VCaP (cell line): ENCODE measurements at regions not wholly inside any gene's neighbourhood (a gene's known extent, or its start where the extent isn't known, plus 50 kb on each side); places are given as distances from the start of the nearest gene placed in this dataset.
"Not testable (repeated sequence)": the region's sequence is repeated elsewhere in the genome, so short reads cannot be mapped to it uniquely, and the experiment has no call there.

Experiments
- H3K27ac ChIP-seq: fragments of 450-650 bp; 2 replicates; pipeline ENCODE4 v1.5.1; 2017
- TF ChIP-seq, protein P1 (sequence below): fragments of 450-650 bp; conservative IDR thresholded peaks from 2 replicates; pipeline ENCODE4 v1.5.1; 2017; ENCODE audit warnings: mild to moderate bottlenecking, moderate library complexity

DNA sequence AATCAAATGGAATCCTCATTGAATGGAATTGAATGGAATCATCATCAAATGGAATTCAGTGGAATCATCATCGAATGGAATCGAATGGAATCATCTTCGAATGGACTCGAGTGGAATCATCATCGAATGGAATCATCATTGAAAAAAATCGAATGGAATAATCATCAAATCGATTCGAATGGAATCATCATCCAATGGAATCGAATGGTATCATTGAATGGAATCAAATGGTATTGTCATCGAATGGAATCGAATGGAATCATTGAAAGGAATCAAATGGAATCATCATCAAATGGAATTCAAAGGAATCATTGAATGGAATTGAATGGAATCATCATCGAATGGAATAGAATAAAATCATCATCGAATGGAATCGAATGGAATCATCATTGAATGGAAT is 619.3 kb downstream of the TP53TG3F start:
- TF ChIP-seq, protein P1, sequence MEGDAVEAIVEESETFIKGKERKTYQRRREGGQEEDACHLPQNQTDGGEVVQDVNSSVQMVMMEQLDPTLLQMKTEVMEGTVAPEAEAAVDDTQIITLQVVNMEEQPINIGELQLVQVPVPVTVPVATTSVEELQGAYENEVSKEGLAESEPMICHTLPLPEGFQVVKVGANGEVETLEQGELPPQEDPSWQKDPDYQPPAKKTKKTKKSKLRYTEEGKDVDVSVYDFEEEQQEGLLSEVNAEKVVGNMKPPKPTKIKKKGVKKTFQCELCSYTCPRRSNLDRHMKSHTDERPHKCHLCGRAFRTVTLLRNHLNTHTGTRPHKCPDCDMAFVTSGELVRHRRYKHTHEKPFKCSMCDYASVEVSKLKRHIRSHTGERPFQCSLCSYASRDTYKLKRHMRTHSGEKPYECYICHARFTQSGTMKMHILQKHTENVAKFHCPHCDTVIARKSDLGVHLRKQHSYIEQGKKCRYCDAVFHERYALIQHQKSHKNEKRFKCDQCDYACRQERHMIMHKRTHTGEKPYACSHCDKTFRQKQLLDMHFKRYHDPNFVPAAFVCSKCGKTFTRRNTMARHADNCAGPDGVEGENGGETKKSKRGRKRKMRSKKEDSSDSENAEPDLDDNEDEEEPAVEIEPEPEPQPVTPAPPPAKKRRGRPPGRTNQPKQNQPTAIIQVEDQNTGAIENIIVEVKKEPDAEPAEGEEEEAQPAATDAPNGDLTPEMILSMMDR: no peak
- no peak overlapping the region for H3K27ac ChIP-seq

DNA sequence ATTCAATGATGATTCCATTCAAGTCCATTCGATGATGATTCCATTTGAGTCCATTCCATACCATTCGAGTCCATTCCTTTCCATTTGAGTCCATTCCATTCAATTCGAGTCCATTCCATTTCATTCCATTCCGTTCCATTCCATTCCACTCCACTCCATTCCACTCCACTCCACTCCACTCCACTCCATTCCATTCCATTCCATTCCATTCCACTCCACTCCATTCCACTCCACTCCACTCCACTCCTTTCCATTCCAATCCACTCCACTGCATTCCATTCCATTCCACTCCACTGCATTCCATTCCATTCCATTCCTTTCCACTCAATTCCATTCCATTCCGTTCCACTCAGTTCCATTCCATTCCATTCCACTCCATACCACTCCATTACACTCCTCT is 625.6 kb downstream of the TP53TG3F start:
- not testable (repeated sequence) for H3K27ac ChIP-seq

GRCh38 chr16:34095006-34095405 is 635.6 kb downstream of the TP53TG3F start:
- H3K27ac ChIP-seq: not testable (repeated sequence)

- not testable (repeated sequence) for H3K27ac ChIP-seq
Observed at GRCh38 chr16:34096911-34097310, 637.5 kb downstream of the TP53TG3F start.

- not testable (repeated sequence) for H3K27ac ChIP-seq
Observed at GRCh38 chr16:34097326-34097725, 637.9 kb downstream of the TP53TG3F start.

DNA sequence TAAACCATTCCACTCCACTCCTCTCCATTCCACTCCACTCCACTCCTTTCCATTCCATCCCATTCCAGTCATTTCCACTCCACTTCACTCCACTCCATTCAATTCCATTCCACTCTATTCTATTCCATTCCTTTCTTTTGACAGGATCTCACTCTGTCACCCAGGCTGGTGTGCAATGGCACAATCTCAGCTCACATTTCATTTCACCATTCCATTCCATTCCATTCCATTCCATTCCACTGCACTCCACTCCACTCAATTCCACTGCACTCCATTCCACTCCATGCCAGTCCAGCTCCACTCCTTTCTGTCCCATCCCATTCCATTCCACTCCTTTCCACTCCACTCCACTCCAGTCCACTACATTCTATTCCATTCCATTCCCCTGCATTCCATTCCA is 638.6 kb downstream of the TP53TG3F start:
- not testable (repeated sequence) for H3K27ac ChIP-seq

GRCh38 chr16:34099028-34099427 is 639.6 kb downstream of the TP53TG3F start:
- H3K27ac ChIP-seq: not testable (repeated sequence)
